Mesendoderm (in vitro differentiated cells): ENCODE measurements at regions not wholly inside any gene's neighbourhood (a gene's known extent, or its start where the extent isn't known, plus 50 kb on each side); places are given as distances from the start of the nearest gene placed in this dataset.

Source experiments
- DNase-seq: peaks from one replicate; pipeline ENCODE4 v3.0.0; 2013
- H2AK5ac ChIP-seq: 2 replicates; pipeline ENCODE4 v1.6.1; 2013; ENCODE audit warnings: low read length, inconsistent platforms
- H2BK120ac ChIP-seq: 2 replicates; pipeline ENCODE4 v1.6.1; 2013; ENCODE audit warnings: low read depth, mild to moderate bottlenecking, low read length, moderate library complexity, mixed read lengths
- H2BK15ac ChIP-seq: replicated peaks from 2 replicates; pipeline ENCODE4 v1.6.1; 2013; ENCODE audit warnings: low read depth, mild to moderate bottlenecking, moderate library complexity
- H2BK5ac ChIP-seq: 2 replicates; pipeline ENCODE4 v1.6.1; 2013; ENCODE audit warnings: low read length, inconsistent platforms
- H3K18ac ChIP-seq: 2 replicates; pipeline ENCODE4 v1.6.1; 2013; ENCODE audit warnings: mild to moderate bottlenecking, low read length, mixed read lengths
- H3K23ac ChIP-seq: one replicate; pipeline ENCODE4 v1.6.1; 2013; ENCODE audit warnings: low read length
- H3K27ac ChIP-seq: 2 replicates; pipeline ENCODE4 v1.5.1; 2013; ENCODE audit warnings: low read depth, mild to moderate bottlenecking, inconsistent platforms, low read length, moderate library complexity
- H3K27me3 ChIP-seq: 2 replicates; pipeline ENCODE4 v1.6.1; 2013; ENCODE audit warnings: low read length, control low read depth, mild to moderate bottlenecking, inconsistent platforms; ENCODE audit not compliant: insufficient read depth, poor library complexity
- H3K36me3 ChIP-seq: 2 replicates; pipeline ENCODE4 v1.6.1; 2013; ENCODE audit warnings: low read length, inconsistent platforms; ENCODE audit not compliant: control insufficient read depth, insufficient read depth
- H3K4ac ChIP-seq: one replicate; pipeline ENCODE4 v1.6.1; 2013; ENCODE audit warnings: low read depth, mild to moderate bottlenecking, low read length, moderate library complexity
- H3K4me1 ChIP-seq: 2 replicates; pipeline ENCODE4 v1.6.1; 2013; ENCODE audit warnings: low read depth, low read length, inconsistent platforms; ENCODE audit not compliant: control insufficient read depth
- H3K4me2 ChIP-seq: 2 replicates; pipeline ENCODE4 v1.6.1; 2013; ENCODE audit warnings: low read length
- H3K4me3 ChIP-seq: 2 replicates; pipeline ENCODE4 v1.5.1; 2013; ENCODE audit warnings: mild to moderate bottlenecking, low read length
- H3K56ac ChIP-seq: one replicate; pipeline ENCODE4 v1.6.1; 2013; ENCODE audit warnings: low read length
- H3K79me1 ChIP-seq: 2 replicates; pipeline ENCODE4 v1.6.1; 2013; ENCODE audit warnings: low read length, inconsistent platforms
- H3K79me2 ChIP-seq: 2 replicates; pipeline ENCODE4 v1.6.1; 2013; ENCODE audit warnings: mild to moderate bottlenecking, low read length; ENCODE audit not compliant: control insufficient read depth, insufficient read depth
- H3K9ac ChIP-seq: 2 replicates; pipeline ENCODE4 v1.6.1; 2013; ENCODE audit warnings: low read length, inconsistent platforms
- H4K5ac ChIP-seq: one replicate; pipeline ENCODE4 v1.6.1; 2013; ENCODE audit warnings: low read length
- H4K8ac ChIP-seq: one replicate; pipeline ENCODE4 v1.6.1; 2013; ENCODE audit warnings: low read depth, mild to moderate bottlenecking, control low read depth, low read length, moderate library complexity
- WGBS: extraction: QIAGEN DNeasy Blood & Tissue Kit; methylation state at CpG from one replicate; pipeline ENCODE4 v1.1.7; 2013; ENCODE audit warnings: low lambda C conversion rate, missing lambda C conversion rate; ENCODE audit not compliant: insufficient coverage; ENCODE audit errors: extremely low coverage; 5-methylcytosine and 5-hydroxymethylcytosine counted together

DNA sequence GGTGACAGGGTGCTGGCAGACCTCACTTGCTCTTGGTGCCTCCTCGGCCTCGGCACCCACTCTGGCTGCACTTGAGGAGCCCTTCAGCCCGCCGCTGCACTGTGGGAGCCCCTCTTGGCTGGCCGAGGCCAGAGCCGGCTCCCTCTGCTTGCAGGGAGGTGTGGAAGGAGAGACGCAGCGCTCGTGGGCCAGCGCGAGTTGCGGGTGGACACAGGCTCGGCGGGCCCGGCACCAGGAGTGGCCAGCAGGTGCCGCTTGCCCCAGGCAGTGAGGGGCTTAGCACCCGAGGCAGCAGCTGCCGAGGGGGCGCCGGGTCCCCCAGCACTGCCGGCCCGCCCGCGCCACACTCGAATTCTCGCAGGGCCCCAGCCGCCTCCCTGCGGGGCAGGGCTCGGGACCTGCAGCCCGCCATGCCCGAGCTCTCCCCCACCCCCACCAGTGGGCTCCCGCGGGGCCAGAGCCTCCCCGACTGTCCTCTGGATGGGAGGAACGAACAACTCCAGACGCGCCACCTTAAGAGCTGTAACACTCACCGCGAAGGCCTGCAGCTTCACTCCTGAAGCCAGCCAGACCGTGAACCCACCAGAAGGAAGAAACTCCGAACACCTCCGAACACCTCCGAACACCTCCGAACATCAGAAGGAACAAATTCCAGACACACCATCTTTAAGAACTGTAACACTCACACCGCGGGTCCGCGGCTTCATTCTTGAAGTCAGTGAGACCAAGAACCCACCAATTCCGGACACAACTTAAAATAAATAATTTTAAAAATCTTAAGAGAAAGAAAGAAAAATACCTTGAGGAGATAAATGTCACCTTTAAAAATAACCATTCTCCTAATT, 311.1 kb upstream of the SLC7A11 start:
- Histone ChIP-seq H3K4me3 (no peak overlapping the region), H3K27ac (no peak overlapping the region), H2AK5ac (no peak overlapping the region), H3K9ac (no peak overlapping the region), H3K56ac (no peak overlapping the region), H3K36me3 (no peaks in the 10 kb centered on the region), H3K27me3 (no peaks in the 10 kb centered on the region), H3K4ac (no peak overlapping the region), H3K79me1 (no peaks in the 10 kb centered on the region), H4K5ac (no peak overlapping the region), H2BK15ac (no peak overlapping the region), H3K4me1 (peaks cover 2% of the 10 kb centered on the region), H2BK5ac (no peak overlapping the region), H4K8ac (no peak overlapping the region), H2BK120ac (no peak overlapping the region), H3K79me2 (no peaks in the 10 kb centered on the region), H3K18ac (no peak overlapping the region), H3K4me2 (no peak overlapping the region), H3K23ac (no peak overlapping the region)
- no CpG with 5 or more reads among the region's 49 CpGs for WGBS
- DNase-seq = no peak

DNA sequence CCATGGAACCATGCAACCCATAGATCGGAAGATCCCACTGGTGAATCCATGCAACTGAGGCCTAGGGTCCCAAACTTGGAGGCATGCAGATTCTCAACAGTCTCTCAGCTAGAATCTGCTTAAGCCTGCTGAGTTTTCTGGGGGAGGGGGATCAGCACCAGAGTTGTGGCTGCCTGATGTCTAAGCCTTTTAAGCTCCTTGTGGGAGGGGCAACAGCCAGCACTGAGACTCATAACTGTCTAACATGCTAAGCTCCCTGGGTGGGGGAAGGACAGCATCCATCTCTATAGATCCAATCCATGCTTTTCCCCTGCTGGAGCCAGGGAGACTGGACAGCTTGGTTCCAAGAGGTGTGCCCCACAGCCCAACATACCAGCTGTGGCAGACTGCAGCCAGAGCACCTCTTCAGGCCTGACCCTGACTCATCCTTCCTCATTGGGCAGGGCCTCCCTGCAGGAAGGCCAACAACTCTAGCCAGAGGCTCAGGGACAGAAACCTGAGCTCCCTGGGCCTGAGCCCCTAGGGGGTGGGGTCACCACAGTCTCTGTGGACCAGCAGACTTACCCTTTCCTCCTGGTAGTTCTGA, 300.1 kb upstream of the SLC7A11 start:
- WGBS = no CpG with 5 or more reads among the region's 1 CpG
- H4K8ac ChIP-seq = no peak overlapping the region
- no peaks in the 10 kb centered on the region for H3K36me3 ChIP-seq

DNA sequence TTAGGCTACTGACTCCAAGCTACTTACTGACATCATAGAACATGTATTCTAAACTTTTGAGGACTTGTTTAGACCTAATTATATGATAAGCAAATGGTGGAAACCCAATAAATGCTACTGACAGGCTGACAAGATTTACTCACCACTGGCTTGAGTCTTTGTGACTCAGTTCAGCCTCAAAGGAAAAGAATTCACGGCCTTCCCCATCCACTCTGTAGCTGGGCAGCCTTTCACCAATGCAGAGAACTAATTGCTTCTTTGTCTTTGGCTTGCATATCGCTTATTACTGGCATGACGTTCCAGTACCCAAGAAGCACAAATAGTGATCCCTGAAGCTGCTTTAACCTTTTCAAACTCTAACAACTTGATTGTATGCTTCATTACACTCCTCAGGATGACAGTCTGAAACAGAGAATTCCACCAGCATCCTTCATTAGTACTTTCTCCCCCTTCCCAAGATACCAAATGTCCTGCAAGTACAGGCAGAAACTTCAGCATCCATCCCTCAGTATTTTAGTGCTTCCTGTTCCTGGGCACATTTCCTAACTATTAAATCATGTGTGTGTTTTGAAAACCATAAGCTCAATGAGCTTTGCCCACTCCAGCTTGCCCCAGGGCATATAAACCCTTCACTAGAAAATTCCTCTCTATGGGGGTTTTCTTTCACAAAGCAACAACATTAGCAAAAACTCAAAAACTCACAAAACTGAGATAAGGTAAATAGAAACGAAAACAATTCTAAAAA, 298.1 kb upstream of the SLC7A11 start:
- Histone ChIP-seq H3K4me2 (no peak overlapping the region), H3K27ac (no peak overlapping the region), H2BK5ac (no peak overlapping the region), H4K8ac (no peak overlapping the region), H2BK15ac (no peak overlapping the region), H3K23ac (no peak overlapping the region), H3K4ac (no peak overlapping the region), H3K36me3 (no peaks in the 10 kb centered on the region), H3K4me1 (no peaks in the 10 kb centered on the region), H3K18ac (no peak overlapping the region), H2BK120ac (no peak overlapping the region), H2AK5ac (no peak overlapping the region), H3K79me1 (no peaks in the 10 kb centered on the region), H3K27me3 (no peaks in the 10 kb centered on the region), H3K56ac (no peak overlapping the region), H3K79me2 (no peaks in the 10 kb centered on the region), H3K9ac (no peak overlapping the region), H4K5ac (no peak overlapping the region), H3K4me3 (no peak overlapping the region)
- DNase-seq = no peak
- no CpG with 5 or more reads among the region's 4 CpGs for WGBS

More for the DNA sequence above, 300.1 kb upstream of the SLC7A11 start:
- Histone ChIP-seq H3K9ac (no peak overlapping the region), H3K4ac (no peak overlapping the region), H2BK120ac (no peak overlapping the region), H3K79me2 (no peaks in the 10 kb centered on the region), H3K27ac (no peak overlapping the region), H3K4me3 (no peak overlapping the region), H3K23ac (no peak overlapping the region), H3K56ac (no peak overlapping the region), H3K18ac (no peak overlapping the region), H2BK5ac (no peak overlapping the region), H4K5ac (no peak overlapping the region), H3K4me1 (no peaks in the 10 kb centered on the region), H2BK15ac (no peak overlapping the region), H3K4me2 (no peak overlapping the region), H2AK5ac (no peak overlapping the region), H3K79me1 (no peaks in the 10 kb centered on the region), H3K27me3 (no peaks in the 10 kb centered on the region)
- peak; percentile 41 for DNase-seq

DNA sequence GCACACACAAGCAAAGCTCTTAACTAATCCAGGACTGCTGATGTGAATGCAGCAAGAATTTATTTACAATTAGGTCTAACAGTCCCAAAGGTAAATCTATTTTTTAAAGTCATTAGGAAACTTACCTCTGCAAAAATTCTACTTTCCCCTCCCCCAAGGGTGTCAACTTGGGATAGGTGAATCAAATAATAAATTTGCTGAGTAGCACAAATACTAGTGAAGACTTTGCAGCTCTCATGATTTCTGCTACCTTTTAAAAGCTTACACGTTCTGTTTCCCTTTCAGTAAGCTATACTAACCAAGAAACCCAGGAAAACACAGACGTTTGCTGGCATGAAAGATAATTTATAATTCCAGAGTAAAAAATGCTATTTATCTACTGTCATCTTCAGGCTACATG, 296.6 kb upstream of the SLC7A11 start:
- no peak overlapping the region for H3K4me3 ChIP-seq
- H3K4me1 ChIP-seq = no peaks in the 10 kb centered on the region
- WGBS = no CpG with 5 or more reads among the region's 2 CpGs

DNA sequence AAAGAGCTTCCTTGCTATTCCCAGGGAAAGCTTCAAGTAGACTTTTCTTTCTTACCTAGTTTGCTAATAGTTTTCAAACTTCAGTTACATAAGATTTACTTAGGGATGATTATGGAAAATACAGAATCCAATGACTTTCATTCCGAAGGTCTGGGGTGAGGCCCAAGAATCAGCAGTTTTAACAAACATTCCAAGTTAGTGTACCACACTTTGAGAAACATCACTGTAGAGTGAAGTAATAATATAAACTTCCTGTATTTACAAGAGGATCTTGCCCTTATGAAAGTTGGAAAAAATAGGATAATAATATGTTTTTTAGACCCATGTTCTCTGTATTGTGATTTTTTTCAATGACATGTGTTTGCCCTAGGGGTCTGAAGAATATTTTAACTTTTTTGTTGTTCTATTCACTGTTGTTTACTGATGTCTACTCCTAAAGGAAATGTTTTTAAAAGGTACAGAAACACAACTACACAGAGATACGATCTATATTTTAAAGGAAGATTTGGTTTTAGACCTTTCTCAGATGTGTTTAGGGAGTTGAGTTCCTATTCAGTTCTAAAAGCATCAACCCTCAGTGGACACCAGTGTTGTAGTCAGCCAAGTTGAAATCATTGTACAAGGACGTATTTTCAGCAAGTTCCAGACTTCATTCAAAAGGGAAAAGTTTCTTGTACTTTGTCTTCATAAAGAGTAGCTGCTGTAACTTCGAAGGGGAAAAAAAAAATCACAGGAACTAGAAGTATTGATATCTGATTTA, 295.8 kb upstream of the SLC7A11 start:
- Histone ChIP-seq H3K9ac (no peak overlapping the region), H2BK120ac (no peak overlapping the region), H3K4me3 (no peak overlapping the region), H3K56ac (no peak overlapping the region), H4K8ac (no peak overlapping the region), H3K27ac (no peak overlapping the region), H4K5ac (no peak overlapping the region), H3K4me1 (no peaks in the 10 kb centered on the region), H3K79me2 (no peaks in the 10 kb centered on the region), H2AK5ac (no peak overlapping the region), H3K18ac (no peak overlapping the region), H3K79me1 (no peaks in the 10 kb centered on the region), H3K4ac (no peak overlapping the region), H2BK15ac (no peak overlapping the region), H3K23ac (no peak overlapping the region), H3K27me3 (no peaks in the 10 kb centered on the region), H3K36me3 (no peaks in the 10 kb centered on the region), H3K4me2 (no peak overlapping the region), H2BK5ac (no peak overlapping the region)
- WGBS = no CpG with 5 or more reads among the region's 4 CpGs
- DNase-seq = no peak

More for the DNA sequence above, 296.6 kb upstream of the SLC7A11 start:
- Histone ChIP-seq H3K79me2 (no peaks in the 10 kb centered on the region), H4K5ac (no peak overlapping the region), H3K9ac (no peak overlapping the region), H3K27me3 (no peaks in the 10 kb centered on the region), H4K8ac (no peak overlapping the region), H2BK120ac (no peak overlapping the region), H2BK15ac (no peak overlapping the region), H3K23ac (no peak overlapping the region), H3K4me2 (no peak overlapping the region), H3K18ac (no peak overlapping the region), H3K56ac (no peak overlapping the region), H3K4ac (no peak overlapping the region), H3K79me1 (no peaks in the 10 kb centered on the region), H2BK5ac (no peak overlapping the region), H2AK5ac (no peak overlapping the region), H3K36me3 (no peaks in the 10 kb centered on the region), H3K27ac (no peak overlapping the region)
- no peak for DNase-seq
